A549 (cell line): ENCODE measurements at regions not wholly inside any gene's neighbourhood (a gene's known extent, or its start where the extent isn't known, plus 50 kb on each side); places are given as distances from the start of the nearest gene placed in this dataset.

Experiments
- ATAC-seq, 2 experiments: fragments of 200-7000 bp in 1 of 2; fragments of >200 bp in 1 of 2; cut with Nextera tagmentation in 1 of 2; cut with Tn5 transposase in 1 of 2; 3 replicates each; pipeline versions ENCODE4 v1.8.0 to v1.9.1; 2018 to 2020; ENCODE audit warnings: mild to moderate bottlenecking in 1 of 2, moderate library complexity in 1 of 2
- CTCF ChIA-PET: fragments of 300-600 bp; sonication (Branson Sonifier 250); formaldehyde crosslinking; extraction: SDS; loops from one replicate; lab custom pipeline; 2021; ENCODE audit warnings: antibody characterized with exemption, inconsistent platforms; lab: Yijun Ruan, JAX
- POLR2A ChIA-PET: fragments of 350-600 bp; formaldehyde crosslinking; extraction: SDS; loops from one replicate; lab custom pipeline; 2021; ENCODE audit warnings: antibody characterized with exemption, inconsistent platforms; lab: Yijun Ruan, JAX
- DNase-seq, 2 experiments: peaks; one replicate each; pipeline versions ENCODE4 v3.0.0 to v3.0.0-alpha.2; 2011 to 2016; ENCODE audit warnings: low read depth in 1 of 2, low spot score in 1 of 2
- FAIRE-seq: peaks from 2 replicates; lab custom pipeline; 2011; peaks lifted over from hg19 to GRCh38; lab: Jason Lieb, UNC
- H3K27ac ChIP-seq, 2 experiments: fragments of >200 bp; sonication (Bioruptor Twin); formaldehyde crosslinking; 3 replicates each; pipeline ENCODE4 v1.5.1; 2016 to 2017
- H3K4me1 ChIP-seq: fragments of >200 bp; sonication (Bioruptor Twin); formaldehyde crosslinking; 3 replicates; pipeline ENCODE4 v1.6.1; 2016
- H3K4me2 ChIP-seq: fragments of >200 bp; sonication (Bioruptor Twin); formaldehyde crosslinking; 3 replicates; pipeline ENCODE4 v1.6.1; 2016
- H3K4me3 ChIP-seq: fragments of >200 bp; sonication (Bioruptor Twin); formaldehyde crosslinking; 3 replicates; pipeline ENCODE4 v1.5.1; 2016
- H3K9me3 ChIP-seq: fragments of >200 bp; sonication (Bioruptor Twin); formaldehyde crosslinking; 3 replicates; pipeline ENCODE4 v1.6.1; 2016
- BCL3 ChIP-seq: fragments of >200 bp; sonication (Bioruptor Twin); formaldehyde crosslinking; IDR thresholded peaks from 3 replicates; pipeline ENCODE4 v1.6.1; 2016
- CHD4 ChIP-seq: fragments of 200-600 bp; sonication (generic); IDR thresholded peaks from 2 replicates; pipeline ENCODE4 v1.6.1; 2016; ENCODE audit warnings: antibody characterized with exemption, mild to moderate bottlenecking, borderline replicate concordance
- EHMT2 ChIP-seq: fragments of 200-600 bp; sonication (generic); IDR thresholded peaks from 2 replicates; pipeline ENCODE4 v1.6.1; 2016; ENCODE audit warnings: antibody characterized with exemption, low read depth, mild to moderate bottlenecking, moderate library complexity
- ELK1 ChIP-seq: fragments of 150-350 bp; IDR thresholded peaks from 2 replicates; pipeline ENCODE4 v1.6.1; 2014; ENCODE audit warnings: low read depth, mild to moderate bottlenecking, low read length
- EP300 ChIP-seq, 2 experiments: fragments of >200 bp; sonication (Bioruptor Twin); formaldehyde crosslinking; IDR thresholded peaks; 2 replicates in 1 of 2; 3 replicates in 1 of 2; pipeline ENCODE4 v1.6.1; 2016 to 2017
- ESRRA ChIP-seq: fragments of 150-350 bp; IDR thresholded peaks from 2 replicates; pipeline ENCODE4 v1.6.1; 2014; ENCODE audit warnings: mild to moderate bottlenecking, low read length, borderline replicate concordance
- FOSL2 ChIP-seq, 2 experiments: fragments of 450-650 bp in 1 of 2; fragments of >200 bp in 1 of 2; sonication (Bioruptor Twin) in 1 of 2; formaldehyde crosslinking; IDR thresholded peaks; 2 replicates each; pipeline versions ENCODE4 v1.5.0 to v1.6.1; 2016 to 2020; ENCODE audit warnings: mild to moderate bottlenecking in 1 of 2, moderate library complexity in 1 of 2
- GATA3 ChIP-seq: IDR thresholded peaks from 2 replicates; pipeline ENCODE4 v1.6.1; 2012; ENCODE audit warnings: borderline replicate concordance
- HEYL ChIP-seq: fragments of 250-450 bp; sonication (Bioruptor Pico); IDR thresholded peaks from 2 replicates; pipeline ENCODE4 v1.8.0; 2021; ENCODE audit warnings: mild to moderate bottlenecking, moderate library complexity
- HOXB13 ChIP-seq: fragments of 250-450 bp; sonication (Bioruptor Pico); IDR thresholded peaks from 2 replicates; pipeline ENCODE4 v1.5.0; 2020; ENCODE audit warnings: low read depth, mild to moderate bottlenecking, moderate library complexity
- JUNB ChIP-seq: fragments of >200 bp; sonication (Bioruptor Twin); formaldehyde crosslinking; IDR thresholded peaks from 2 replicates; pipeline ENCODE4 v1.6.1; 2016
- KDM1A ChIP-seq: fragments of 200-600 bp; sonication (generic); IDR thresholded peaks from 2 replicates; pipeline ENCODE4 v1.6.1; 2016; ENCODE audit warnings: low read depth, mild to moderate bottlenecking
- MAX ChIP-seq: IDR thresholded peaks from 2 replicates; pipeline ENCODE4 v1.6.1; 2012
- MAZ ChIP-seq: fragments of 150-350 bp; IDR thresholded peaks from 2 replicates; pipeline ENCODE4 v1.6.1; 2014; ENCODE audit warnings: antibody characterized with exemption, low read depth, low read length, borderline replicate concordance
- NFE2L2 ChIP-seq: fragments of 150-350 bp; conservative IDR thresholded peaks from 2 replicates; pipeline ENCODE4 v1.6.1; 2014; ENCODE audit warnings: low read length
- NPAS2 ChIP-seq: fragments of 250-450 bp; sonication (Bioruptor Pico); IDR thresholded peaks from 2 replicates; pipeline ENCODE4 v1.8.0; 2022; ENCODE audit warnings: mild to moderate bottlenecking, moderate library complexity, borderline replicate concordance
- PBX3 ChIP-seq: IDR thresholded peaks from 2 replicates; pipeline ENCODE4 v1.6.1; 2012
- PHF8 ChIP-seq: fragments of 200-600 bp; sonication (generic); IDR thresholded peaks from 2 replicates; pipeline ENCODE4 v1.6.1; 2016; ENCODE audit warnings: low read depth, mild to moderate bottlenecking, antibody characterized with exemption, moderate library complexity, borderline replicate concordance
- POLR2A ChIP-seq: IDR thresholded peaks from 2 replicates; pipeline ENCODE4 v1.6.1; 2012; ENCODE audit warnings: mild to moderate bottlenecking, low read length
- RARB ChIP-seq: fragments of 250-450 bp; sonication (Bioruptor Pico); IDR thresholded peaks from 2 replicates; pipeline ENCODE4 v1.8.0; 2021; ENCODE audit warnings: mild to moderate bottlenecking, moderate library complexity
- SMC3 ChIP-seq: fragments of >200 bp; sonication (Bioruptor Twin); formaldehyde crosslinking; IDR thresholded peaks from 3 replicates; pipeline ENCODE4 v1.6.1; 2018; ENCODE audit warnings: inconsistent platforms
- USF2 ChIP-seq: fragments of 450-650 bp; IDR thresholded peaks from 2 replicates; pipeline ENCODE4 v1.6.1; 2014; ENCODE audit warnings: antibody characterized with exemption
- ZC3H11A ChIP-seq: fragments of 450-650 bp; IDR thresholded peaks from 2 replicates; pipeline ENCODE4 v1.6.1; 2014; ENCODE audit warnings: antibody characterized with exemption, mild to moderate bottlenecking
- ZNF302 ChIP-seq: fragments of 250-450 bp; sonication (Bioruptor Pico); IDR thresholded peaks from 2 replicates; pipeline ENCODE4 v1.9.0; 2021; ENCODE audit warnings: inconsistent platforms, mild to moderate bottlenecking, moderate library complexity
- ZSCAN20 ChIP-seq: fragments of 250-450 bp; sonication (Bioruptor Pico); IDR thresholded peaks from 2 replicates; pipeline ENCODE4 v1.8.0; 2022; ENCODE audit warnings: mild to moderate bottlenecking, moderate library complexity
- WGBS: methylation state at CpG from one replicate; pipeline ENCODE4 v1.1.6; 2017; ENCODE audit errors: missing lambda C conversion rate; 5-methylcytosine and 5-hydroxymethylcytosine counted together

GRCh38 chr5:15388866-15389265, 111.1 kb upstream of the FBXL7 start (continued):
- TF ChIP-seq BCL3 (no peak), ZC3H11A (no peak)

- DNase-seq = no peak
- ChIA-PET CTCF (interaction anchor here (0.6 kb wide), 1 partner anchor 589 kb away, joined by 4 read pairs; no protein-coding TSS in a partner anchor), POLR2A (no interaction called here)
- no peak for ATAC-seq
- Histone ChIP-seq H3K4me3 (no peak overlapping the region), H3K4me1 (no peaks in the 10 kb centered on the region), H3K9me3 (no peaks in the 10 kb centered on the region), H3K27ac (no peak overlapping the region), H3K4me2 (no peak overlapping the region)
- 19% methylated on average over 6 of the region's 6 CpGs for WGBS
- TF ChIP-seq KDM1A = no peak
- no peak for TF ChIP-seq CHD4
- no peak for TF ChIP-seq ZC3H11A
- TF ChIP-seq ELK1 = no peak
- TF ChIP-seq ESRRA = no peak
- TF ChIP-seq JUNB = no peak
- TF ChIP-seq SMC3 = no peak
- no peak for TF ChIP-seq EHMT2
- no peak for TF ChIP-seq PHF8
- TF ChIP-seq GATA3 = no peak
- no peak for TF ChIP-seq HEYL (CRISPR knock-in tag)
- TF ChIP-seq PBX3 = no peak
- TF ChIP-seq NPAS2 (CRISPR knock-in tag) = no peak
- FAIRE-seq = no peak
Measured at GRCh38 chr5:15387931-15388524, 112.0 kb upstream of the FBXL7 start.

- H3K4me2 ChIP-seq = no peak overlapping the region
- H3K4me3 ChIP-seq = no peak overlapping the region
- CTCF ChIA-PET = no interaction called here
- POLR2A ChIA-PET = no interaction called here
- no peak overlapping the region for H3K27ac ChIP-seq
- TF ChIP-seq ZC3H11A (no peak), ZSCAN20 (CRISPR knock-in tag) (no peak), EP300 (IDR thresholded peaks at IDR 0.05) (no peak), HOXB13 (CRISPR knock-in tag) (no peak), FOSL2 (IDR thresholded peaks at IDR 0.05) (no peak), FOSL2 (CRISPR knock-in tag; IDR thresholded peaks at IDR 0.05) (no peak), PBX3 (no peak), MAZ (no peak), EHMT2 (no peak), USF2 (no peak), POLR2A (no peak), ZNF302 (CRISPR knock-in tag) (no peak), KDM1A (no peak), NFE2L2 (no peak), RARB (CRISPR knock-in tag) (no peak), MAX (no peak)
- TF ChIP-seq, all 56 proteins: peak for 0
- H3K4me1 ChIP-seq = no peaks in the 10 kb centered on the region
- ATAC-seq (no peak), FAIRE-seq (no peak), DNase-seq (no peak)
- WGBS = 19% methylated on average over 3 of the region's 3 CpGs
- H3K9me3 ChIP-seq = no peaks in the 10 kb centered on the region
Measured at GRCh38 chr5:15386122-15386521, 113.9 kb upstream of the FBXL7 start.
